GM11168 (cell line): ENCODE measurements at regions not wholly inside any gene's neighbourhood (a gene's known extent, or its start where the extent isn't known, plus 50 kb on each side); places are given as distances from the start of the nearest gene placed in this dataset.

Experiments used
- in situ Hi-C: fragments of 300-500 bp; cut with MboI; formaldehyde crosslinking; loops from one replicate; pipeline ENCODE4 v1.12.0; 2022; ENCODE audit warnings: low sequenced_read_pairs; ENCODE audit not compliant: unreplicated experiment

DNA sequence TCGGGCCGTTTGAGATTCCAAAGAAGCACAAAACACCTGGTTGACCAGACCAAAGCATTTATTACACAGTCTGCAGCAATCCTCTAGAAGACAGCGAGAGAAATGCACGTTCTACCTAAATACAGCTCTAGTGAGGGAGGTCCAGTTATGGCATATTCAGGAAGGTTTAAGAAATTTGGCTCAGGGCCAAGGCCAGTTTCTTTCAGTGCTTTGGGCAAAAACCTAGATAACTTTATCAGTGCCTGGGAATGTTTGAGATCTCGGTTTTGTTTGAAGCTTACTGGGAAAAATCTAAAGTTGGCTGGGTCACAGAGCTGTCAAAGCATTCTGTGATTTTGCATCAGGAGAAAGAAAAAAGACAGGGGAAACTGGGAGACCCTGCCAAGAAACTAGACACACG lies 514.0 kb upstream of the TMPRSS15 start:
- in situ Hi-C loops, result no loop called here

DNA sequence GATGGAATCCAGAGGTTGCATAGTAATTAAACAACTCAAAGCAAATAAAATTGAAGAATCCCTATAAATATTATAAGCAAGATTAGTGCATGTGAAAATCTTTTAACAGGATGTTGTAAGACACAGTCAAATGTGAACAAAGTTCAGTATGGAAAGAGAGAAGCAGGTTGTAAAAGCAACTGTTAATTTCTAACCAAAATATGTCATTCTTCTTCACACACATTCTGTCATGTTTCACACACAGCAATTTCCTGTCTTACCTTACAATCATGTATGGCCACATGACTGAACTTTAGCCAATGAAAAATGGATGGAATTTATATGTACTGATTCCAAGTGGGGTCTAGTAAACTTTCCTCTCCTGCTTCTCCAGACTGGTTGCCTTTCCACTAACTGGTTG lies 527.7 kb upstream of the TMPRSS15 start:
- in situ Hi-C loops, result no loop called here

DNA sequence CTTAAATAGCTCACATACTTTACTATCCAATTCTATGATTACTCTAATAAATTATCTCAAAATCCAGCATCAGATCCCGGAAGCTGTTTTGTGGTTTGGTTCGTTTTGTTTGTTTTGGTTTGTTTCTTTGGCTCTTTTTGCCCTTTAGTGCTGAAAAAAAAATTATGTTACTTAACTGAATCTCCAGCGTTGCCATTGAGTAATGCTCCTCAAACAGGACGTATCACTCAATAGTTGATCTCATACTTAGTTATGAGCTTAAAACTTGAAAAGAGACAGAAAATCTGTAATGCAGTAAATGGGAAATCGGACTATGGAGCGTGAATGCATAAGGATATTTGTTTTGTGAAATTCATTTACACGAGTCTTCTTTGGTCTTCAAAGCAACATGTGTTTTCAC lies 533.8 kb upstream of the TMPRSS15 start:
- in situ Hi-C loops, result no loop called here

DNA sequence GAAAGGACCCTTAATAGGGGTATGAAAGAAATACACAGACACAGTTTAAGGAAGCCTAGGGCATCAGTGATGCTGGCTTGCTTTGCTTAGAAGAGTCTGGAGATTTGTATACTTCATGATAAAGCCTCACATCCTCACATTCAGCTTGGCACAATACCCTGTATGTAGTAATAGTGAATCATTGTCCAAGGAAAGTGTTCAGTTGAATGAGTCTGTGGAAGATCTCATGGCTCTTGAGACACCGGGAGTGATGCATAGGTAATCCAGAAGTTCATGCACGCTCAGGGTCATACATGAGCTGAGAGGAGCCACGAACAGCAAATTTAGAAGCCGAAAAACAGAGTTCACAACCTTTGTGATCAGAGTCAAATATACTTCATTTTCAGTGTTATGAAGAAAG lies 537.2 kb upstream of the TMPRSS15 start:
- in situ Hi-C loops, result no loop called here

DNA sequence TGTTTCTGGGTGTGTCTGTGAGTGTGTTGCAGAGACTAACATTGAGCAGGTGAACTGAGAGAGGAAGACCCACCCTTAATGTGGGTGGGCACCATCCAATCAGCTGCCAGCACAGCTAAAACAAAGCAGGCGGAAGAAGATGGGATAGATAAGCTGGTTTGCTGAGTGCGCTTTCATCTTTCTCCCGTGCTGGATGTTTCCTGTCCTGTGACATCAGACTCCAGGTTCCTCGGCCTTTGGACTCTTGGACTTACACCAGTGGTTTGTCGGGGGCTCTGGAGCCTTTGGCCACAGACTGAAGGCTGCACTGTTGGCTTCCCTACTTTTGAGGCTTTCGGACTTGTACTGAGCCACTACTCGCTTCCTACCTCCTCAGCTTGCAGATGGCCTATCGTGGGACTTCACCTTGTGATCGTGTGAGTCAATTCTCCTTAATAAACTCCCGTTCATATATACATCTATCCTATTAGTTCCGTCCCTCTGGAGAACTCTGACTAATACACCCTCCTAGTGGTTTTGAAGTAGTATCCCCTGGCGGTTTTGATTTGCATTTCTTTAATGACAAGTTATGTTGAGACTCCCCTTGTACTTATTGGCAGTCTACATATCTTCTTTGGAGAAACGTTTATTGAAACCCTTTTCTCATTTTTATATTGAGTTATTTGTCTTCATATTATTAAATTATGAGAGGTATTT lies 546.6 kb upstream of the TMPRSS15 start:
- in situ Hi-C loops, result no loop called here

DNA sequence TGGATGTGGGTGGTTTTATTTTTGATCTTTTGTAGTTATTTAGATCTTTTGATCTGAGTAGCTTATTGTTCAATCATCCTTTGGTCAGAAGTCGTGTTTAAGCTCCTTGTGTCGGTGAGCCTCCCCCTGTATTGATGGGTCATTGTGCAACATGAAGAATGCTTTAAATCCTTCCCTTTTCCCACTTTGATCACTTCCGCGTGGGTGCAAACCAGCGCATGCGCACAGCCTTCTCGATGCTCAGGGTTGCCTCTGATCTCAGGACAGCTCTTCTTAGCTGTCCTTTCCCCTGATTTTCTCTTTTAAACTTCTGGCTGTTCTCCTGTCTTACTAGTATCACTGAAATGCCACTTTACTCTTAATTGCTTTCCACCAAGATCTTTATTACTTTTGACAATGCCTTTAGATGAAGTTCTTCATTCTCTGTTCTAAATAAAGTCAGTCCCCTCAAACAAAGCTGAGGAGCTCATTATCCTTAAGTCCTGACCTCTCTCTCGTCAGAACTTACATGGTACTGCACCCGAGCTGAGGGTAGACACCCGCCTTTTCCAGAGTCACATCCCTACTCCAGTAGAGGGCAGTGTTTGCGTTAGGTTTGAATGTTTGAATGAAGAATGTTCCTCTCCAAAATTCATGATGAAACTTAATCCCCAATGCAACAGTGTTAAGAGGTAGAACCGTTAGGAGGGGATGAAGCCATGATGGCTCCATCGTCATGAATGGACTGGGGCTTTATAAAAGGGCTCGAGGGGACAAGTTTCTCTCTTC lies 547.9 kb upstream of the TMPRSS15 start:
- in situ Hi-C loops, result no loop called here

DNA sequence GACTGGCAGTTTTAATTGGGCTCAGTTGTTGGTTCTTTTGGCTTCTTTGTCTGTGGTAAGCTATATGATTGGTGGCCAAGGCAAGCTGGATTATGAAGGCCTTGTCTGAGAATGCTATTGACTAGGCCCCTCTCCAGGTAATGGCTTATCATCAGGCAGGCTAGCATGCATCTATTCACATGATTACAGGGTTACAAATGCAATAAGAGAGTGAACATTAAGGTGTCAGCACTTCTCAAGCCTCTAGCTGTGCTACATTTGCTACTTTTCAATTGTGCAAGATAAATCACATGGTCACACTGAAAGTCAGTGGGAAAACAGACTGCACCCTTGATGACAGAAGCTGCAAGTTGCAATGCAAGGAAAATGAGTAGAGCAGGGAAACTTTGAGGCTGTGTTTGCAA lies 550.9 kb upstream of the TMPRSS15 start:
- in situ Hi-C loops, result no loop called here

DNA sequence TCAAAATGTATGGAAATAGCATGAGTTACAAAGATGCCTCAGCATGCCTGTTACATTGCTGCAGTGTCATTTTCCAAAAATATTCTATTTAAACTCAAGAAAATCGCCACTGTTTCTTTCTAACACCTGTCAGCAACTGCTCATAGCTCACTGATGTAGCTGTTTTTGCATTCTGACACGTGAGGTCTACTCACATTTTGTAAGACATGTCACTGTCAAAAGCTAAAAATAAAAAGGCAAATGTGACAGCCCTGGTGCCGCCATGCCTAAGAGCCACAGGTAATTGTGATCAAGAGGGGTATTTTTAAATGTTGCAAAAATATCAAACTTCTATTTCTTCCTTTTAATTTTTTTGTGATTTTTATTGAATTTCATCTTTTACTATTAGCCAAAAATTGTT lies 556.2 kb upstream of the TMPRSS15 start:
- in situ Hi-C loops, result no loop called here

DNA sequence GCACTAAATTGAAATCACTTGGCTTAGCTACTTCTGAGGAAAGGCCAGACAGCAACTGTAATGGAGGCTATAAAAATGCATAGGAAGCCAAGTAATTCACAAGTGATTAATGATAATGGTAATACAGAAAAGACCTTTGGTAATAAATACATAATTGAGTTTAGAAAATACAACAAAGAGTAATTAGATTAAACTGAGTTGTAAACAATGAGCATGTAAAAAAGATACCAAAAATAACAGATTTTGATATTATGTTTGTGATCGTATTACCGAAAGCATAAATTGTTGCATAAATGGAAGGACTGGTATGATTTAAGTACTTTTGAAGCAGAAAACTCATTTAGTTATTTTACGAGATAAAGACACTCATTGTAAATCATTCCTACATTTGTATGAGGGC lies 556.7 kb upstream of the TMPRSS15 start:
- in situ Hi-C loops, result no loop called here

DNA sequence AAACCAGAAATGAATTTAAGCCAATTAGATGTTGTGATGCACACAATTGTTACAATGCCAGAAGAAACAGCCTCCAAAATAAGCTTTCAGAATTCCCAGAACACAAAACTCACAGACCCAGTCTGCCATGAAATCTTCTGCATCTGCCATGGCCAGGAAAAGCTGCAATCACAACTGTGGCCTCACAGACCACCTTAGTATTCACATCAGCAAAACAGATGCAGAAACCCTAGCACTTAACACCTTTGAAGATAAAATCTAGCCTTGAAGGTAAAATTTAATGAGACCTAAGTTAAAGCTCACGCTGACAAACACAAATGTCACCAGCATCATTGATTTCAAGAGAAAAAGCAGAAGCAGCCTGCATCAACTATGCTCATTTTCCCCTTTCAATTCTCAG lies 566.8 kb upstream of the TMPRSS15 start:
- in situ Hi-C loops, result no loop called here

DNA sequence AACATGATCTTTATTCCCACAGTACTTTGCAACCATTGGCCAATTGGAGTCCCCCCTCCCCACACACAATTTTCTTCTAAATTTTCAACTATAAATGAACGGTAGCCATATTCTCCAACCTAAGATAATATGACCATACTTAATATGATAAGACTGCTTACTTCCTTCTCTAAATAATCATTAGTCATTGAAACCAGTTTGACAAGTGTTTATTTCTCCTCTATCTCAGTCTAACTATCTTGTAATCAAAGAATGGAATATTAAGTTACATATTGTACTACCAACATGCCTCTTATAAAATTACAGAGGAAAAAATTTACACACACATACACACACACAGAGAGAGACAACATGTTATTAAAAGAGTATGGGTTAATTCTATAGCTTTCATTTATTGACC lies 567.4 kb upstream of the TMPRSS15 start:
- in situ Hi-C loops, result no loop called here

DNA sequence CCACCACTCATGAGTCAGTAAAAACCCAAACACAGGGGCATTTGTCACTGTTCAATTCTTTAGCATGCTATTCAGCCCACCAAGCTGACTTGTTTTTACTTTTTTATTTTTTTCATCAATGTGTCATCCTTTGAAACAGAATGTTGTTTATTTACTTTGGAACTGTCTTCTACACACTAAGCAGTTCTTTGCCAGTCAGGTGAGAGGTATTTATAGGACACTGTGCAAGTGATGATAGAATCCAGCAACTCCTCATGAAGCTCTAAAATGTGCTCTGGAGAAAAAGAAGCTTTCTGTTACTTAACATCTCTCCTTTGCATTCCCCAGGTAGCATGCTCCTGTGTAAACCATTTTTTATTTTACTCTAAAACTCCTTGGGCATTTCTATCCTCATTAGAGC lies 582.0 kb upstream of the TMPRSS15 start:
- in situ Hi-C loops, result no loop called here

DNA sequence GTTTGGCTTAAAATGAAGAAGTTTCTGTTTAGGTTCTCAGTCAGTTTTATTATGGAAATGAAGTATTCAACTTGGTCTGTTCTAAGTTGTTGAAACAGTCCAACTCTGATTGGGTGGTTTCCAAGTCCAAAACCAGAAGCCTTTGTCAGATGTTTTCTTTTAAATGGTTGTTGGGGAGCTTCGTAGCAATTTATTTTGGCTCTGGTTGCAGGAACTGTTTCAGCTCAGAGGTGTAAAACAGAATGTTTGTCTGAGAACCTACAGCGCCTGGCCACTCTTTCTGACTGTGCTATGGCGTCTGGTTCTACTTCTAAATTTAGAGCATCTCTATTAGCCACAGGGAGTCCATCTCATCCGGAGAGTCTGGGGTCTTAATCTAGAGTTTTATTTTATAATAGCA lies 582.6 kb upstream of the TMPRSS15 start:
- in situ Hi-C loops, result no loop called here

DNA sequence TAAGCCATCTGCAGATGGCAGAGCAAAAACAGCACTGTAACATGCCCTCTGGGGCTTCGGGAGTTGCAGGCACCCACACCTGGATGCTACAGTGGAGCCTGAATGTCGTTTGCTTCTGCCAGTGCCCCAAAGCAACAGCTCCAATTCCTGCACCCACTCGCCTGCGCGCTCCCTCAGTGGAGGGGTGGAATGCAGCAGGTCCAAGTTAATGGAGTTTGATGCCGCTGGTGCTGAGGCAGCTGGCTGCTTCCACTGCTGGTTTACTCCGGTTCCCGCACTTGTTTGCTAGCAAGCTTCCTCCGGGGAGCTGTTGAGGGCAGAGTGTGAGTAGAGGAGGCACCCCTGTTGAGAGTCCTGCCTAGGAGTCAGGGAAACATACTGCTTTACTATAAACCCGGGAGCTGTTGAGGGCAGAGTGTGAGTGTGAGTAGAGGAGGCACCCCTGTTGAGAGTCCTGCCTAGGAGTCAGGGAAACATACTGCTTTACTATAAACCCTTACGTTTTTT lies 584.0 kb upstream of the TMPRSS15 start:
- in situ Hi-C loops, result no loop called here

DNA sequence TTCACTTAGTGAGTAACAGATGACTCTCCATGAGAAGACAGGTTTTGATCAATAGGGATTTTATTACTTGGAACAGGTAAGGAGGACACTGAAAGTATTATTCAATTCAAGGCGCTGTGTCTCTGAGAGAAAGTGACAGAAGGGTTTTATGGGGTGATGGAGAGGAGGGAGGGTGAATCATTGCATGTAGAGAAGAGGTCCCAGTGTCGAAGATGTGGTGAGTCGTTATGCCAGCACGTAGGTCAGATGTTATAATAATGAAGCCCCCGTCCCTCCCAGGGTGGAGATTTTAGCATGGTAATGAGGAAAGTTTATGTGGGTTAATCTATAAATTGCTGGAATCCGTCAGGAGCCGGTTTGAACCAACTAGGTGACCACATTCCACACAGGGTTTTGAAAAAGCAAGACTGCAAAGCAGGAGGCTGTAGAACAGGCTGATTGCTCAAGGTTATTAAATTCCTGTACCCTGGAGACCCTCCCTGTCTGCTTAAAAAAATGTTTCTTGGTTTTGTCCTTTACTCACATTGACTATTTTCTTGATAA lies 586.4 kb upstream of the TMPRSS15 start:
- in situ Hi-C loops, result no loop called here

DNA sequence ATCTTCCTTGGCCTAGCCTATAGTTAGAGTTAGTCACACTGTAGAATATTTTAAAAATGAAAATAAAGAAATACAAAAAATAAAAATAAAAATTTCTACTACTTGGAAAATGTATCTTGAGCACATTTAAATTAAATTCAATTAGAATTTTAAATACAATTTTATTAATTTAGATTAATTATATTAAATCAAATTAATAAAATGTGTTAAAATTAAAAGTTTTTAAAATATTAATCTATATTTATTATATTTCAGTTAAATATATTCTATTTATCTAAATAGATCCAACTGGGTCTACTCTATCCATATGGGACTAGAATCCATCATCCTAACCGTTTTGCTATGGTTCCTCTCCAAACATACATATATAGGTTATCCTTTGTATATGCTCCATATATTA lies 588.3 kb upstream of the TMPRSS15 start:
- in situ Hi-C loops, result no loop called here

DNA sequence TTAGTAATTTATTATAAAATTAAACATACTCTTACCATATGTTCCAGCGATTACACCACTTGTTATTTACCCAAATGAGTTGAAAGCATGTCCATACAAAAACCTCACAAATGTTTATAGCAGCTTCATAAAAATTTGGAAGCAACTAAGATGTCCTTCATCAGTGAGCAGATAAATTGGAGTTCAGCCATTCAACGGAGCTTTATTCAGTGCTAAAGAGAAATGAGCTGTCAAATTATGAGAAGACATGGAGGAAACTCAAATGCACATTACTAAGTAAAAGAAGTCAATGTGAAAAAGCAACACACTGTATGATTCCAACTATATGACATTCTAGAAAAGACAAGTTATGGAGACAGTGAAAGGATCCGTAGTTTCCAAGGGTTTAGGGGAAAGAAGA lies 606.7 kb upstream of the TMPRSS15 start:
- in situ Hi-C loops, result no loop called here

DNA sequence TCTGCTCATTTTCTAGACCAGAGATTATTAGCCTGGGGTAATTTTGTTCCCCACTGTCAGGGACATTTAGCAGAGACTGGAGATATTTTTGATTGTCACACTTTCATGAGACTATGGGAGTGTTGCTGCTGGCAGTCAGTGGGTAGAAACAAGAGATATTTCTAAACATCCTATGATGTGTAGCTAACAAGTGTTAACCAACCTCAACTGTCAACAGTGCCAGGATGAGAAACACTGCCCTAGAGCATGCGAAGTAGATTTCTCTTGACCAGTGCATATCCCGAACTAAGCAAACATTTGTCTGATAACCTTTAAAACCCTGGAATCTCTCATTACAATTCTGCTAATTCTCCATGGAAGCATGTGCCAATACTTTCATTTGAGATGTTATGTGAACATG lies 607.4 kb upstream of the TMPRSS15 start:
- in situ Hi-C loops, result no loop called here

DNA sequence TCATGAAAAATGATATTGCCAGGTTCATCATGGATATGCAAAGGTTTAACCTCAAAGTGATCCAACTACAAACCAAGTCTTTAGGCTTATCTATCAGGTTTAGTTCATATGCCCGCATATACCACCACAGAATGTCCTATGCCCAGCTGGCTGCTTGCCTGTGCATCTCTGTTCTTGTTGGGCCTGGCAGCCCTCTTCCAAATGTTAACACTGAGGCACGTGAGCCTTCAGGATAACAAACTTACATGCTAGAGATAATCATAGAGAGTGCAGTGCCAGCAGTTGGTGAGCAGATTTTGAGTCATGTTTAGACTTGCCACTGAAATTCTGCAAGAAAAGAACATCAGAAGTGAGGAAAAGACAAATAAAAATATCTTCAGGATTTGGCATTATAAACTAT lies 607.9 kb upstream of the TMPRSS15 start:
- in situ Hi-C loops, result no loop called here

DNA sequence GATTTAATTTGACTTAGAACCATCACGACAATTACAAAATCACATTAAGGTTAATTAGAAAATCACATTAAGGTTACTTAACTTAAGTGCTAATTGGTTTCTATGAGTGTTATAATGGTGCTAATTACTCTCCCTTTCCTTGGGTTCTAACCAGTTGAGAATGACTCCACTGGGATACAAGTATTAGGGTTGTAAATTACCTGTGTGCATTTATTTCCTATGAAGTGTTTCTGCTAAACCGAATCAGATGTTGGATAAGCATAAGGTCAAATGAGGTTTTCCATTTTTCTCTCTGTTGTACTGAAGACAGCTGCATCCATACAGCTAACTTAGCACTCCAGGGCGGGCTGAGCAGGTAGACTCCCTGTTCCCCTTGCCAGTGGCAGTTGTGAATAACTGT lies 610.3 kb upstream of the TMPRSS15 start:
- in situ Hi-C loops, result no loop called here

DNA sequence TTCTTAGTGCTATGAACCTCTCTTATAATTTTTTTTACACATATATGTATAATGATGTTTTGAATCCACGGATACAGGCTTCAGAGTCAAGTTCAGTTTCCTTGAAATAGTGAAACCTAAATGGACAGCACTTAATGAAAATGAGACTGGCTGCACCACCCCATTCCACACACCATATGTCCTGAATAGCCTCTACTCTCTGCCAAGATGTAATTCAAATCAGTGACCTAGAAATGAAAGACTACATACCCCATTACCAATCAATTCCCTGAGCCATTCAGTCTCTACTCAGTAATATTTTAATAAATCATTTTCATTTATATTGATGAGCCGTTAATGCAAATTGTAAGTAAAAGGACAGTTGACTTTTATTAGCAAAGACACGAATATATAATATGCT lies 614.9 kb upstream of the TMPRSS15 start:
- in situ Hi-C loops, result no loop called here

DNA sequence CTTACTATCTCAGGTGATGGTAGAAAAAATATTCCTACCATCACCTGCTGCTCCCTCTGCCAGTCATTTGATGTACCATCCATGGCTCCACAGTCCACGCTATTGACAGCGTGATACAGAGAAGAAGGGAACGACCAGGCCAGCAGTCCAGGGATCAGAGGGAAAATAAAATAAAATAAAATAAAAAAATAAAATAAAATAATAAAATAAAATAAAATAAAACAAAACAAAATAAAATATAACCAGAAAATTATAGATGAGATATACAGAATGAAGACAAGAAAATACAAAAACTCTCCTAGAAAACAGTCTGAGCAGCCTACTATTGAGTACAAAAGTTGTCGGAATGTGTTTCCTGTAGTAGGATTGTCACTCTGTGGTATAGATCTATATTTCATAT lies 619.4 kb upstream of the TMPRSS15 start:
- in situ Hi-C loops, result no loop called here
